Mesodermal cell (in vitro differentiated cells): ENCODE measurements at regions not wholly inside any gene's neighbourhood (a gene's known extent, or its start where the extent isn't known, plus 50 kb on each side); places are given as distances from the start of the nearest gene placed in this dataset.

Experiments
- H3K27ac ChIP-seq: 2 replicates; pipeline ENCODE4 v1.7.0; 2013; ENCODE audit warnings: mild to moderate bottlenecking, low read depth, low read length, moderate library complexity; ENCODE audit not compliant: severe bottlenecking
- H3K36me3 ChIP-seq: 2 replicates; pipeline ENCODE4 v1.7.1; 2013; ENCODE audit warnings: mild to moderate bottlenecking, low read length, moderate library complexity; ENCODE audit not compliant: control insufficient read depth, insufficient read depth
- H3K4me1 ChIP-seq: one replicate; pipeline ENCODE4 v1.7.1; 2013; ENCODE audit warnings: mild to moderate bottlenecking, low read length; ENCODE audit not compliant: insufficient read depth, control insufficient read depth, poor library complexity, severe bottlenecking
- H3K4me3 ChIP-seq: 2 replicates; pipeline ENCODE4 v1.7.0; 2013; ENCODE audit warnings: low read length, control low read depth, mild to moderate bottlenecking; ENCODE audit not compliant: insufficient read depth, poor library complexity, severe bottlenecking; ENCODE audit errors: extremely low read depth
- H3K9me3 ChIP-seq: 2 replicates; pipeline ENCODE4 v1.7.1; 2013; ENCODE audit warnings: mild to moderate bottlenecking, low read length, moderate library complexity; ENCODE audit not compliant: control insufficient read depth
- WGBS, 2 experiments: methylation state at CpG; one replicate each; pipeline ENCODE4 v1.1.5; 2013; ENCODE audit warnings: missing lambda C conversion rate in 2 of 2; ENCODE audit not compliant: insufficient coverage in 2 of 2; 5-methylcytosine and 5-hydroxymethylcytosine counted together

DNA sequence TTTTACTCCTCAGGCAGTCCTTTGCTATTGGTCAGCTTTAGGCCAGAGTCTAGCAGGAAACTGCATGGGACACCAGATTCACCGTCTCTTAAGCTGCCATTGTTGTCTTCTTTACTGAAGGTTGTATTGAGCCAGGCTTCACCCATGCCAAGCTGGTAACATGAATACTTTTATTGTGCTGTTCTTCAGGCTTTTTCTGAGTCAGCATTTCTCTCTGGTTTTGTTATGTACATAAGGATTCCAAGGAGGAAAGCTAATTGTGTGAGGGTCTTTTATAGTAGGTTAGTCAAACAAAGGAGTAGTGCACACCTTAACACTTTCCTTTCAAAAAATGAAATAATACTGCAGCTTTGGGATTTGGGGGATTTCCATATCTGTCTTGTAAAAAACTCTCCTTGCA, 252.8 kb downstream of the JRKL start:
- Histone ChIP-seq H3K36me3 (no peaks in the 10 kb centered on the region), H3K4me1 (no peaks in the 10 kb centered on the region), H3K9me3 (peaks cover under 1% of the 10 kb centered on the region), H3K4me3 (no peak overlapping the region), H3K27ac (no peak overlapping the region)
- 92% methylated on average over 1 of the region's 1 CpG; no CpG with 5 or more reads in 1 of the 2 experiments for WGBS, 2 experiments

DNA sequence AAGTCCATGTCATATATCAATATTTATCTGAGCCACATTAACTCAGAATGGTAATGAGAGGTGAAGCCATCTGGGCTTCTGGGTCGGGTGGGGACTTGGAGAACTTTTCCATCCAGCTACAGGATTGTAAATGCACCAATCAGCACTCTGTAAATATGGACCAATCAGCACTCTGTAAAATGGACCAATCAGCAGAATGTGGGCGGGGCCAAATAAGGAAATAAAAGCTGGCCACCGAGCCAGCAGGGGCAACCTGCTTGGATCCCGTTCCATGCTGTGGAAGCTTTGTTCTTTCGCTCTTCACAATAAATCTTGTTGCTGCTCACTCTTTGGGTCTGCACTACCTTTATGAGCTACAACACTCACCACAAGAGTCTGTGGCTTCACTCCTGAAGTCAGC, 253.4 kb downstream of the JRKL start:
- H3K4me3 ChIP-seq, result no peak overlapping the region
- 81 to 92% methylated on average over 5 of the region's 5 CpGs for WGBS, 2 experiments
- H3K36me3 ChIP-seq, result no peaks in the 10 kb centered on the region
- H3K4me1 ChIP-seq, result no peaks in the 10 kb centered on the region
- H3K9me3 ChIP-seq, result no peaks in the 10 kb centered on the region
- no peak overlapping the region for H3K27ac ChIP-seq

DNA sequence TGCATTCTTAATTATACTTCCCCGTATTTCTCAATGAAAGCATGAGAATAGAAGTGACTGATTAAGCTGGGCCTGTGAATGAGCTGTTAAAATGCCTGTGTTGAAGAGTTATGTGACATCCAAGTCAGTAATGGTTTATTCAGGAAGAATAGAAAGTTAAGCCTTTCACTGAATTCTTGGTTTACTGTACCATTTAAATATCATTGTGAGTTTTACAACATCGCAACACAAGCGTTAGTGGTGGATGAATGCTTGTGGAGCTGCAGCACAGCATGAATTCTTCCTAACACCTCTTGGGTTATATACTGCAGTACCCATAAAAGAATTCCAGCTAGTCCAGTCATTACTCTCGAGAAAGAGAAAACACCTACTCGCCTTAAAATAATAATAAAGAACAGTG, 257.8 kb downstream of the JRKL start:
- no peaks in the 10 kb centered on the region for H3K9me3 ChIP-seq
- no peak overlapping the region for H3K27ac ChIP-seq
- no peaks in the 10 kb centered on the region for H3K36me3 ChIP-seq
- H3K4me3 ChIP-seq, result no peak overlapping the region
- WGBS, 2 experiments, result no CpG with 5 or more reads among the region's 5 CpGs
- H3K4me1 ChIP-seq, result no peaks in the 10 kb centered on the region

- H3K36me3 ChIP-seq, result no peaks in the 10 kb centered on the region
- H3K4me3 ChIP-seq, result no peak overlapping the region
- 100% methylated on average over 1 of the region's 2 CpGs; no CpG with 5 or more reads in 1 of the 2 experiments for WGBS, 2 experiments
- H3K27ac ChIP-seq, result no peak overlapping the region
- no peaks in the 10 kb centered on the region for H3K4me1 ChIP-seq
- no peaks in the 10 kb centered on the region for H3K9me3 ChIP-seq
These were observed 259.2 kb downstream of the JRKL start for GRCh38 chr11:96648991-96649390.

- WGBS, 2 experiments, result 92% methylated on average over 2 of the region's 2 CpGs; no CpG with 5 or more reads in 1 of the 2 experiments
- Histone ChIP-seq H3K27ac (no peak overlapping the region), H3K4me3 (no peak overlapping the region), H3K9me3 (no peaks in the 10 kb centered on the region), H3K4me1 (no peaks in the 10 kb centered on the region), H3K36me3 (no peaks in the 10 kb centered on the region)
These were observed 262.7 kb downstream of the JRKL start for GRCh38 chr11:96652516-96652915.

DNA sequence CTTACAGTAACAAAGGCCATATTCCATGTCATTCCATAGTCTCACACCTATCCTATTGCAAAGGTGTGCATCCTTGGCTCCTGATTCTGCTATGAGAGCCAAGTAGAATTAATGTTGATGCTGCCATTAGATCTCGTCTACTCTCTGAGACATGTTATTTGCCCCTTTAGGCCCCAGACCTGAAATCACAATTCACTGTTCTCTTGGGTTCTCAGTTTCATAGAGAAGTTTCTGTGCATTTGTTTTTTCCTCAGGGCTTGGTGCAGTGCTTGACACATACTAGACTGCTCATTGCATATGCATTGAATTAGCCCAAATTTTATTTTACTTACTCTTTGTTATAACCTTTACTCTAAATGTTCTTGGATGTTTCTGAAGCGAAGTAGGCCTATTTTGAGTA, 265.7 kb downstream of the JRKL start:
- 100% methylated on average over 1 of the region's 2 CpGs for WGBS, 2 experiments
- no peaks in the 10 kb centered on the region for H3K9me3 ChIP-seq
- no peaks in the 10 kb centered on the region for H3K36me3 ChIP-seq
- no peak overlapping the region for H3K4me3 ChIP-seq
- no peak overlapping the region for H3K27ac ChIP-seq
- H3K4me1 ChIP-seq, result no peaks in the 10 kb centered on the region

DNA sequence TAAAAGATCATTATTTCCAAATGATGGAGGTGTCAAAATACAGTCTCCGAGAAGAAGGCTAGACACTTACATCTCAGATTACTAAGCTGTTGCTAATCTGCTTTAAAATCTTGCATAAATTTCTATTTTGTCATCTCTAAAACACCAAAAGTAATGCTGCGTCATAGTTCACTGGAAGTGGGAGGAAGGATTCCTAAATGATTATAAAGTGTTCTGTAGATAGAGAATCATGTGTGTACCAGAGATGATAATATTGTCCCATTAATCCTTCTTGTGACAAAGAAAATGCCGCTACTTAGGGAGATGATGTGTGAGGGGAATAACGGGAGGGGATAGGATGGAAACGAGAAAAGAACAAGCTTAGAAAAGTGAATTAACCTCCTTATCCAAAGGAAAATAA, 268.6 kb downstream of the JRKL start:
- Histone ChIP-seq H3K9me3 (no peaks in the 10 kb centered on the region), H3K27ac (no peak overlapping the region), H3K4me1 (no peaks in the 10 kb centered on the region), H3K36me3 (no peaks in the 10 kb centered on the region), H3K4me3 (no peak overlapping the region)
- no CpG with 5 or more reads among the region's 5 CpGs for WGBS, 2 experiments

DNA sequence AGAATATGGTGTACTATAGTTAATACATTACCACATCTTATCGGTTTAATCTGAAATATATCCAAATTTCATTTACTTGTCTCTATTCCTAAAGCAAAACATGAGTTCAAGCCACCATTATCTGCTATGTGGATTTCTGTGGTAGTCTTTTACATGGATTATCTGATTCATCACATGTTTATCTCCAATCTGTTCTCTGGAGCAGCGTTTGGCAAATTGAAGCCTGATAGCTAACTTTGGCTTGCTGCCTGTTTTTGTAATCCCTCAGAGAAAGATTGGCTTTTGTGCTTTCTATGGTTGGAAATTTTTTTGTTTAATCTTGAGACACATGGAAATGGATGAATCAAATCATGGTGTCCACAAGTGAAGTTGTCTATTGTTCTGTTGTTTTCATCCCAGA, 274.3 kb downstream of the JRKL start:
- Histone ChIP-seq H3K36me3 (no peaks in the 10 kb centered on the region), H3K27ac (no peak overlapping the region), H3K4me1 (no peaks in the 10 kb centered on the region), H3K4me3 (no peak overlapping the region), H3K9me3 (no peaks in the 10 kb centered on the region)
- WGBS, 2 experiments, result 29 to 83% methylated on average over 1 of the region's 2 CpGs

GRCh38 chr11:96680211-96681018, 290.6 kb downstream of the JRKL start:
- Histone ChIP-seq H3K27ac (no peak overlapping the region), H3K4me3 (no peak overlapping the region), H3K4me1 (no peaks in the 10 kb centered on the region), H3K36me3 (no peaks in the 10 kb centered on the region), H3K9me3 (no peaks in the 10 kb centered on the region)
- 80% methylated on average over 1 of the region's 5 CpGs; no CpG with 5 or more reads in 1 of the 2 experiments for WGBS, 2 experiments

DNA sequence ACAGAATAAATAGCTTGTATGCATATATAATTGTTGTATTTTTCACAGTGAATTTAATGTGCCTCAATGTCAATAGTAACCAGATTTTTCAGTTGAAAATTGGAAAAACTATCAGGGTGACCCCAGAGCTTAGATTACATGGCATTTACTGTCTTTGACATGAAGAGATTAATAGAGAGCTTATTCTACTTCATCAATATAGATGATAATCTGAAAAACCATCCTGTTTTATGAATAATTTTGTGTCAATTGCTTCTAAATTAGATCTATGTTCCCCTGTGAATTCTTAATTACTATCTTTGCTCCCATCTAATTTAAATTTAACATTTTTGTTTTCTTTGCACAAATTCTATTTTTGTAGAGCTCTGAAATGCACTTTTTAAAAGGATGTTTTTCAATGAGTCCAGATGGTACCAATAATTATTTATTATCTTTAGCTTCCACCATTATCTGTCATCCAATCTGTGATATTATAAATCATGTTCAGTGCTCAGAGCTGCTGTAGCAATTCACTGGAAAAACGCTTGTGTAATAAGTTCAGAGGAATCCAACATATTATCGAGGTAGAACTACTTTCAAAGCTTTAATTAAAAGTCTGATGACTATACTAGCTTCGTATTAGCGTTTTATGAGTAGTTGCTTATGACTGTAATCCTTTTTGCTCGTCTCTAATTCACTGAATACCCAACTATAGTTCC, 291.4 kb downstream of the JRKL start:
- Histone ChIP-seq H3K4me3 (no peak overlapping the region), H3K9me3 (no peaks in the 10 kb centered on the region), H3K36me3 (no peaks in the 10 kb centered on the region), H3K27ac (no peak overlapping the region), H3K4me1 (no peaks in the 10 kb centered on the region)
- WGBS, 2 experiments, result 90% methylated on average over 2 of the region's 5 CpGs; no CpG with 5 or more reads in 1 of the 2 experiments

GRCh38 chr11:96694338-96694737, 304.5 kb downstream of the JRKL start:
- Histone ChIP-seq H3K4me1 (no peaks in the 10 kb centered on the region), H3K4me3 (no peak overlapping the region), H3K27ac (no peak overlapping the region), H3K36me3 (no peaks in the 10 kb centered on the region), H3K9me3 (no peaks in the 10 kb centered on the region)
- 86 to 88% methylated on average over 4 of the region's 5 CpGs for WGBS, 2 experiments
